Tibial nerve (tissue), 4 donors: ENCODE measurements at regions not wholly inside any gene's neighbourhood (a gene's known extent, or its start where the extent isn't known, plus 50 kb on each side); places are given as distances from the start of the nearest gene placed in this dataset.

Experiments used
- CTCF ChIP-seq, 5 experiments: fragments of 200-600 bp in 3 of 5; fragments of 450-650 bp in 2 of 5; sonication (generic) in 3 of 5; IDR thresholded peaks; one replicate each; pipeline ENCODE4 v1.5.1; 2016 to 2019; ENCODE audit warnings: antibody characterized with exemption in 5 of 5, mild to moderate bottlenecking in 3 of 5, moderate library complexity in 2 of 5
- EP300 ChIP-seq, 2 donors: sonication (generic); formaldehyde crosslinking; IDR thresholded peaks; one replicate each; pipeline ENCODE4 v1.6.1; 2017; ENCODE audit warnings: antibody characterized with exemption in 2 of 2, mild to moderate bottlenecking in 1 of 2
- POLR2A ChIP-seq, 2 donors: fragments of 450-650 bp; IDR thresholded peaks; one replicate each; pipeline ENCODE4 v1.6.1; 2017; ENCODE audit warnings: antibody characterized with exemption in 2 of 2, mild to moderate bottlenecking in 2 of 2, moderate library complexity in 2 of 2

- TF ChIP-seq EP300 (IDR thresholded peaks at IDR 0.05) (no peak), CTCF (IDR thresholded peaks at IDR 0.05) (no peak), POLR2A (IDR thresholded peaks at IDR 0.05) (no peak)
These were observed 410.1 kb upstream of the LYPLAL1 start for GRCh38 chr1:218763538-218763937.
